Stimulated activated CD8-positive, alpha-beta memory T cell treated with anti-CD3 and anti-CD28 coated beads, Interleukin-4, amount 100 ng/mL, for 24 hours (primary cell): ENCODE measurements at regions not wholly inside any gene's neighbourhood (a gene's known extent, or its start where the extent isn't known, plus 50 kb on each side); places are given as distances from the start of the nearest gene placed in this dataset.
"Not testable (repeated sequence)": the region's sequence is repeated elsewhere in the genome, so short reads cannot be mapped to it uniquely, and the experiment has no call there.

Experiments used
- DNase-seq: peaks from one replicate; pipeline ENCODE4 v3.0.0-alpha.2; 2020; ENCODE audit warnings: low read depth

GRCh38 chr5:154588833-154589425, 110.9 kb upstream of the HAND1 start:
- DNase-seq, result not testable (repeated sequence)

GRCh38 chr5:154588091-154588774, 110.2 kb upstream of the HAND1 start:
- no peak for DNase-seq

GRCh38 chr5:154587123-154588026, 109.3 kb upstream of the HAND1 start:
- no peak for DNase-seq

GRCh38 chr5:154583671-154584177, 105.7 kb upstream of the HAND1 start:
- DNase-seq, result no peak

GRCh38 chr5:154580422-154580821, 102.4 kb upstream of the HAND1 start:
- no peak for DNase-seq

GRCh38 chr5:154577416-154577815, 99.4 kb upstream of the HAND1 start:
- no peak for DNase-seq

GRCh38 chr5:154576429-154576806, 98.4 kb upstream of the HAND1 start:
- no peak for DNase-seq

GRCh38 chr5:154575546-154576428, 97.8 kb upstream of the HAND1 start:
- no peak for DNase-seq

- DNase-seq, result no peak
These were observed 95.0 kb upstream of the HAND1 start for GRCh38 chr5:154573011-154573410.

GRCh38 chr5:154571325-154572035, 93.5 kb upstream of the HAND1 start:
- no peak for DNase-seq

GRCh38 chr5:154570572-154571324, 92.7 kb upstream of the HAND1 start:
- DNase-seq, result no peak

- DNase-seq, result no peak
These were observed 90.6 kb upstream of the HAND1 start for GRCh38 chr5:154568589-154568988.

GRCh38 chr5:154567155-154567554, 89.1 kb upstream of the HAND1 start:
- DNase-seq, result no peak

- no peak for DNase-seq
These were observed 88.2 kb upstream of the HAND1 start for GRCh38 chr5:154566146-154566680.

- DNase-seq, result no peak
These were observed 87.1 kb upstream of the HAND1 start for GRCh38 chr5:154565123-154565522.

GRCh38 chr5:154562244-154562880, 84.3 kb upstream of the HAND1 start:
- no peak for DNase-seq

GRCh38 chr5:154559398-154560276, 81.6 kb upstream of the HAND1 start:
- DNase-seq, result no peak

- no peak for DNase-seq
These were observed 79.5 kb upstream of the HAND1 start for GRCh38 chr5:154557548-154557947.

- DNase-seq, result no peak
These were observed 69.5 kb upstream of the HAND1 start for GRCh38 chr5:154547551-154547950.
